Erythroblast (primary cell): ENCODE measurements at regions not wholly inside any gene's neighbourhood (a gene's known extent, or its start where the extent isn't known, plus 50 kb on each side); places are given as distances from the start of the nearest gene placed in this dataset.

ENCODE experiments used
- GATA1 ChIP-seq: IDR thresholded peaks from 2 replicates; pipeline ENCODE4 v1.6.1; 2011; ENCODE audit warnings: low read depth, mild to moderate bottlenecking, control low read depth, low read length, moderate library complexity
- POLR2A ChIP-seq: IDR thresholded peaks from 2 replicates; pipeline ENCODE4 v1.6.1; 2011; ENCODE audit warnings: mild to moderate bottlenecking, low read length

- TF ChIP-seq POLR2A (no peak), GATA1 (no peak)
Observed at GRCh38 chr14:51386983-51387735, 147.1 kb downstream of the TMX1 start.
